Medulla oblongata (tissue), 1 donor: ENCODE measurements at regions not wholly inside any gene's neighbourhood (a gene's known extent, or its start where the extent isn't known, plus 50 kb on each side); places are given as distances from the start of the nearest gene placed in this dataset.
"Not testable (repeated sequence)": the region's sequence is repeated elsewhere in the genome, so short reads cannot be mapped to it uniquely, and the experiment has no call there.

Source experiments
- DNase-seq: peaks from one replicate; pipeline ENCODE4 v3.0.0-alpha.2; 2015; ENCODE audit errors: extremely low spot score

DNA sequence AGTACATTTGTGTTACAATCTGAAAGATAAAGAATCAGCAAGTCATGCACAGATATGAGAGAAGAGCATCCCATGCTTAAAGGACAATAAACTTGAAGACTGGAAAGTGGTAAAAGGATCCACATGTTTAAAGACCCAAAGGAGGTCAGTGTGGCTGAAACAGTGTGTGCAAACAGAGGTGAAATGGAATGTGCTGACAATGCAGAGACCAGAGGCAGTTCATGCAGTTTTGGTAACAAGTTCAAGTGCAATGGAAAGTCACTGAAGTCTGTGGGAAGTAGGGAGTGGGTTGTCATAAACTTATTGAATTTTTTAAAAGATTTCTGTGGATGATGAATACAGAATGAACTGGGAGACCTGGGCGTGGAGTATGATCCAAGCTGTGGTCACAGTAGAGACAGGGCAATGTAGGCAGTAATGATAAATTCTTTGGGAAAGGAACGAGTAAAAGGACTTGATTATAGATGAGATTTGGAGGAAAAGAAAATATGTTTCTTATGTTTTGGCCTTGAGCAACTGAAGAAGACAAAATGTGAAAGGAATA, 408.0 kb downstream of the HGF start:
- no peak for DNase-seq

DNA sequence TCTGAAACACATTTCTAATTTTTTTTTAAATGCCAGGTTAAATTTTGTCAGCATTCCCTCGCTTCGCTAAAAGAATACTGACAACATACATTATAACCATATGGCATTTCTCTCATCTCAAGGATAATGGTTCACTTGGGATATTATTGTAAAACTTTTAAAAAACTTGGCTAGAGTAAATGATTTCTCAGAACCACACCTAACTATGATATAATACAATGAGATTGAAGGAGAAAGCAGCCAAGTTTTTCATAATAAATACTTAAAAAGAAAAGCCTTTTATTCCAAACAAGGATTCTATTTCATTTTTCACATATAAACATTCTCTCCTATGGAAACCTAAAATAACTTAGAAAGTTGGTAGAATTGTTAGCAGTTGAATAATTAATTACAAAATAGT, 413.9 kb downstream of the HGF start:
- DNase-seq, result no peak

DNA sequence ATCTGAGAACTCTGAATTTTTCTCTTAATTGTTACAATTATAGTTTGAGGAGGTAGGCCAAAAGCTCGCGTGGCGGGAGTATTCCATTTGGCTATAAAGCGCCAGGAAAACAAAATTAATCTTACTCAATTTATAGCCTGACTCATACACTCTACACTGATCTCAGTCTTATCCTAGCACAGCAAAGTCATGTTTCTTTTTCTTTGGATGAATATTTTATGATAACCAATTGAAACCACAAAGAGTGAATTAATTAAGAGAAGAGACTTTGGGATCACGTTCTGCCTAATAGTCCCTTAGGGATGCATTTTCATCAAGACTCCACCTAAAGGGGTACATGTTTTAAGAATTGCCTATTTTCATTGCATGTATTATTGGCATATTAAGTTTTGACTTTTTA, 420.8 kb downstream of the HGF start:
- DNase-seq, result no peak

- no peak for DNase-seq
These were observed 421.1 kb upstream of the SEMA3C start for GRCh38 chr7:81339946-81340345.

GRCh38 chr7:81333536-81333935, 414.7 kb upstream of the SEMA3C start:
- DNase-seq, result no peak

- DNase-seq, result no peak
These were observed 414.2 kb upstream of the SEMA3C start for GRCh38 chr7:81333004-81333403.

GRCh38 chr7:81331061-81332018, 412.5 kb upstream of the SEMA3C start:
- DNase-seq, result no peak

DNA sequence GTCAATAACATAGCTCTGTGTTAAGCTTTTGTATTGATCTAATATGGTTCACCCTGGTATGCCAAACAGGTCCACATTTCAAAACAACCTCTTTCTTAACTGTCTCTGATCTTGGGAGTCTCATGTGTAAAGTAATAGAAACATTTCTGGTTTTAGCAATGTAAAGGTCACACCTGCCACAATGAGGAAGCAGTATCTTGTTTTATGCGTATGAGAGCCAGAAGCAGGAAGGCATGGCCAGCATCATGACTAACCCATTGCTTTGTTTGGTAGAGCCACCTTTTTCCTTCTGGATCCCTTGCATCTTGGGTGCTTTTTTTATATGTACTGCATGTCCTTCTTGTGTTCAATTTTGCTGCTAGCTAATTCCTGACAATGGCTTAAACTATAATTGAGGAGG, 411.3 kb upstream of the SEMA3C start:
- no peak for DNase-seq

- DNase-seq, result no peak
These were observed 408.8 kb upstream of the SEMA3C start for GRCh38 chr7:81327468-81328266.

DNA sequence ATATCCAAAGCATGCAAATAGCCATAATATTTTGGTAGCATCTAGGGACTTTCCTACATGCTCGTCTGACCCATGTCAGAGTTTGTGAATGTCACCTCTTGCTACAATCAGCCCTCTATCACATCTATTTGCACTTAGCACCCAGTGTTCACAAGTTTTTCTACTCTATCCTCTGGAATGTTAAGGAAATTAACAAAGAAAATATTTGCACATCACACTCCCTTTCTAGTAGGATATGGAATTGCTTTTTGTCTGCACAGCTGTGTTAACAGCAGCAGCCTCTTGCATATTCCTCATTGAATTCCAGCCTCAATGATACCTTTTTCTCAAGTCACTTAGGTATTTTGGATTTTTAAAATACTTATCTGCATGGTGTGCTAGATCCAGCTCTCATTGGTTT, 403.1 kb upstream of the SEMA3C start:
- DNase-seq, result no peak

- peak; percentile 5 for DNase-seq
These were observed 398.9 kb upstream of the SEMA3C start for GRCh38 chr7:81317741-81318140.

DNA sequence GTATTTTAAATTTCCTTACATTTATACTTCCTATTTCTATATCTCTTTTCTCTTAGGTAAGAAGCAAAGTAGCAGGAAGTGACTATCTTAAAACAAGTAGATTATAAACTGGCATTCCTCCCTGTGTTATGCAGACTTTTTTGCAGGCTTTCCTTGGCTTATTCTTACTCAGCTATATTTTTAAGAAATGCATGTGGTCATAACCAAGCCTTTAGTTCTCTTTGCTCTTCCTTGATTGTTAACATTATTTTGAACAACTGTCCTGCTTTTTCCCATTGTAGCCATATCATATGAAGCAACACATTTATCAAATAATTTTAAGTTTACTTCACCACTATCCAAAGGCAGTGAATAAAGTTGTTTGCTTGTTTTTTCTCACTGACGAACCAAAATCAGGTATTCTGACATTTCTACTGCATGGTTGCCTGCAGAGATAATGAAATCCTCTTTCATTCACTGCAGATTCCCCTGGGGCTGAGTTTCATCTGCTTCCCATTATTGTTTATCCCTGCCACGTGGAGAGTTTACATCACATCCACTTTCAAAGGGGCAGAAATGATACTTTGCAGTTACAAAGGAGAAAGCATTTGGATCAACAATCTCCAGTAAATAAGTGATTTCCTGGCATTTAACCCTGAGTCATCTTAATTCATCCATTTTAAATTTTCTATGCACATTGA, 389.9 kb upstream of the SEMA3C start:
- no peak for DNase-seq

DNA sequence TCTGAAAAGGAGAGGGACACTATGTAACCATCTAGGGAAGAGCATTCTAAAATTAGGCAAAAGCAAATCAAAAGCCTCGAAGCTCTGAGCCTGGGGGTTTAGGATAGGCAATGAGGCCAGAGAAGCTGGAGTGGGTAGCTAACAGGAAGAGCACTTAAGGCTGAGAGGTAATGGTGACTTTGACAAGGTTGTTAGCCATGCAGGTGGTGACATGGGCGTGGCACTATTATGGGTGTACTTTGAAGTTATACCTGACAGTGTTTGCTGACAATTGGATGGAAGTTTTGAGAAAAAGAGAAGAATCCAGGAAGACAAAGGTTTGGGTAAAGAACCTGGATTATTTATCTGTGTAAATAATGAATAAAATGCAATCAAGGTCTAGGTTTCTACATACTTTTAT, 383.0 kb upstream of the SEMA3C start:
- no peak for DNase-seq

DNA sequence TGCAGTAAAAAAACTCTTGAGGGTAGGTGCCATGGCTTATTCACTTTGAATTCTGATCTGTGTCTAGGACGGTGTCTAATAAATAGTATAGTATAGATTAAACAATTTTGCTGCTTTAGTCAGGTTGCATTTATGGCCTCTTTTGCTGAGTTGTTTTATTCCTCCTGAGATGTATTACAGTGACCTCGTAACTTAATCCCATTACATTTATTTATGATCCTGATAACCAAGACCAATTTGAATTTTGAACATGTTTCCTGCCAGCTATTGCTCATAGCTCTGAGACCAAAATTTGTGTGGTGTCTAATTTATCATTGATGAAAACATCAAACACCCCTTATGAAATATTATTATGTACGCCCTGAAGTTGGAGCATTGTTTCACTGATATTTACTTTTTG, 381.9 kb upstream of the SEMA3C start:
- no peak for DNase-seq

DNA sequence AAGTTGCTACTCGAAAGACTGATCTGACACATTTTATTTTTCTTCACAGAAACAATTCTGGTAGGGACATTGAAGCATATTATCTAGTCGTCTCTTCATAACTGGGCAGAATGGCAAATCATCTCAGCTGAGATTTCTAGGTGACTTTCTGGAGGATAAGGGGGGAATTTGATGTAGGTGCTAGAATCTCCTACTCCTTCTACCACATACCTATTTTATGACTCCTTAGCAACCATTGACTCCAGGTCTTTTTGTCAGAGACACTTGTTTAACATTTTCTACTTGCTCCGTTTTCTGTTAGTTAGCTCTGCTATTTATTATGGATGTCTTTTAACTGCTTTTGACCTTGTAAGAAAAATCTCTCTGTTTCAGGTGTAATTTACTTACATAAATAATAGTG, 380.9 kb upstream of the SEMA3C start:
- DNase-seq, result no peak

- no peak for DNase-seq
These were observed 380.3 kb upstream of the SEMA3C start for GRCh38 chr7:81298951-81299666.

DNA sequence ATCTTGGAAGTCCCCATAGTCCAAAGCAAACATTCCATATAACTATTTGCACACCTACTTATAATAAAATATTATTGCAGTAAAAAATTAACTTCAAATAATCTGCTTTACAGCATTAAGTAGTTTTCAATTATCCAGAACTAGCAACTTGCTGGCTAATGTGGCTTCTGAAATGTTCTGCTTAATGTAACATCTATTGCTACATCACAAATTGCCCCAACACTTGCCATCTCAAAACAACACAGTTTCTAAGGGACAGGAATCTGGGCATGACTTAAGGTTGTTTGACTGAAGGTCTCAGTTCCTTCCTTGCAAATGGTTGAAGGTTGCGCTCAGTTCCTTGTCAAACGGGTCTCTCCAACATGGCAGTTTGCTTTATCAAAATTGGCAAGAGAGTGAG, 378.5 kb upstream of the SEMA3C start:
- no peak for DNase-seq

DNA sequence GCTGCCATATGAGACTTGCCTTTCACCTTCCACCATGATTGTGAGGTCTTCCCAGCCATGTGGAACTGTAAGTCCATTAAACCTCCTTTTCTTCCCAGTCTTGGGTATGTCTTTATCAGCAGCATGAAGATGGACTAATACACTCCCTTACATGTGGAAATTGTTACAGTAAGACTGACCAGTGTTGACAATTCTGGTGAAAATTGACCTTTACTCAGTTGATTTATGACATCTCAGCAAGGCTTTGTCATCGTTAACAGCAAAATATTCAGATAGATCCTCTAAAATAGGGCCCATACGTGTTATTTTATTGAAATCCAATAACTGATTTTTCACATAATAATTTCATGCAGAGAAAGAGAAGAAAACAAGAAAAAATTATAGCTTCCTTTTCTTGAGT, 377.9 kb upstream of the SEMA3C start:
- DNase-seq, result no peak

GRCh38 chr7:81294897-81295515, 376.2 kb upstream of the SEMA3C start:
- no peak for DNase-seq

DNA sequence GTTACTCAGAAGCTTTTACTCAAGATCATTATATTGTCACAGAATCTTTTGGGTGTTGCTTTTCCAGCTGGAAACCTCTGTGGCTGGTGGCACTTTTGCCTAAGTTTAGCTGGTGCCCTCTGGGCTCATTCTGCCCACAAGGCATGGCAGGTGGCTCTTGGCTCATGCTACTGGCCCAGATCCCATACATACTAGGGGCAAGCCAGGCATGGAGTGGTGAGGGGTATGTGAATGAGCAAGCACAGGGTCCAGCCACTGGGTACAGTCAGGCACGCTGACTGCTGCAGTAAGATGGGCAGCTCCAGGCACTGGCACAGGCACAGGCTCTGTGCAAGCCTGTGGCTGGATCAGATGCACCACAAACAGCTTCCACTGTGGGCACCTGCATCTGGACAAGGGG, 375.0 kb upstream of the SEMA3C start:
- DNase-seq, result no peak

DNA sequence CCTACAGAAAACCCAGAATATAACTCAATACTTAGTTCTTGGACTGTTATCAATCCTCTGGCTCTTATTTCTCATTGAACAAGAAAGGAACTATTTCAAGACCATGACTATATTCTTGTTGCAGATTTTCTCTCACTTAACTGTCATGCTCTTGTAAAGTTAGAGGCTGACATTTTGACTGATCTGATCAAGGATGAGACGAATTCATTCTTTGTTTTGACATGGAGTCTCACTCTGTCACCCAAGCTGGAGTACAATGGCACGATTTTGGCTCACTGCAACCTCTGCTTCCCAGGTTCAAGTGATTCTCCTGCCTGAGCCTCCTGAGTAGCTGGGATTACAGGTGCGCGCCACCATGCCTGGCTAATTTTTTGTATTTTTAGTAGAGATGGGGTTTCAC, 367.9 kb upstream of the SEMA3C start:
- DNase-seq, result not testable (repeated sequence)
